GM10266 (cell line): ENCODE measurements at regions not wholly inside any gene's neighbourhood (a gene's known extent, or its start where the extent isn't known, plus 50 kb on each side); places are given as distances from the start of the nearest gene placed in this dataset.

ENCODE experiments used
- DNase-seq: peaks from one replicate; pipeline ENCODE4 v3.0.0; 2012; ENCODE audit errors: extremely low spot score
- CTCF ChIP-seq: IDR thresholded peaks from 2 replicates; pipeline ENCODE4 v1.5.1; 2012; ENCODE audit warnings: mild to moderate bottlenecking, low read depth; ENCODE audit not compliant: control insufficient read depth, insufficient read depth; ENCODE audit errors: missing control alignments

GRCh38 chr4:31148990-31149389, 428.8 kb downstream of the PCDH7 start:
- no peak for DNase-seq
- no peak for TF ChIP-seq CTCF

GRCh38 chr4:31156221-31156620, 436.1 kb downstream of the PCDH7 start:
- DNase-seq = no peak
- no peak for TF ChIP-seq CTCF

GRCh38 chr4:31160146-31160545, 440.0 kb downstream of the PCDH7 start:
- no peak for DNase-seq
- no peak for TF ChIP-seq CTCF

- no peak for DNase-seq
- TF ChIP-seq CTCF = no peak
These were observed 449.7 kb downstream of the PCDH7 start for GRCh38 chr4:31169846-31170245.

- no peak for DNase-seq
- no peak for TF ChIP-seq CTCF
These were observed 451.2 kb downstream of the PCDH7 start for GRCh38 chr4:31171362-31171761.

GRCh38 chr4:31175242-31175910, 455.2 kb downstream of the PCDH7 start:
- no peak for TF ChIP-seq CTCF
- no peak for DNase-seq

- TF ChIP-seq CTCF = no peak
- no peak for DNase-seq
These were observed 463.1 kb downstream of the PCDH7 start for GRCh38 chr4:31183256-31183655.
